HG03175 (cell line): ENCODE measurements at regions not wholly inside any gene's neighbourhood (a gene's known extent, or its start where the extent isn't known, plus 50 kb on each side); places are given as distances from the start of the nearest gene placed in this dataset.

Source experiments
- ATAC-seq: cut with Tn5 transposase; IDR thresholded peaks from one replicate; pipeline ENCODE4 v1.9.1; 2021; ENCODE audit warnings: mild to moderate bottlenecking, moderate library complexity; ENCODE audit not compliant: unreplicated experiment

GRCh38 chr5:128876569-128877382, 88.5 kb upstream of the SLC27A6 start:
- no peak for ATAC-seq

- ATAC-seq = no peak
These were observed 87.8 kb upstream of the SLC27A6 start for GRCh38 chr5:128877476-128877875.

GRCh38 chr5:128881502-128882018, 83.7 kb upstream of the SLC27A6 start:
- ATAC-seq = no peak

DNA sequence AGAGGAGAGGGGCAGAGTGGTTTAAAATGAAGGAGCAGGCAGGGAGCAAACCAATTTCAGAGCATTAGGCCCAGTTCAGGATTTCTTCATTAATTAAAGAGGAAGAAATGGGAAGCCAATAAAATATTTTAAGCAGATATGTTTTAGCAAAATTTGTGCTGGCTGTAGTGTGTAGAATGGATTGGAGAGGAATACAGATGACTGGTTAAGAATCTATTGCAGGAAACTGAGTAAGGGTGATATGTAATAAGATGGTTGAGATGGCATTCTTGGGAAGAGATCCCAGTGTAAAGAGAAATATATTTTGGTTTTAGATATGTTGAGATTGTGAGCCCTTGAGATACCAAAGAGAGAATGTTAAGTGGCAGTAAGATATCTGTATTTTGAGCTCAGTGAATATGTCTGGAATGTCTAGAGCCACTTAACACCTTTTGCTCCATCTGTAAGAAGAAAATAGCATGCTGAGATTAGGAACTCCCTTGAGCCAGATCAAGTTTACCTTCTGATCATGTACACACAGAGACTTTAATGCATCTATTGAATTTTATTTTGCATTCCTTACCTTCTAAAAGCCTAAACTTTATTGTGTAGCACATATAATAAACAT, 79.5 kb upstream of the SLC27A6 start:
- no peak for ATAC-seq

DNA sequence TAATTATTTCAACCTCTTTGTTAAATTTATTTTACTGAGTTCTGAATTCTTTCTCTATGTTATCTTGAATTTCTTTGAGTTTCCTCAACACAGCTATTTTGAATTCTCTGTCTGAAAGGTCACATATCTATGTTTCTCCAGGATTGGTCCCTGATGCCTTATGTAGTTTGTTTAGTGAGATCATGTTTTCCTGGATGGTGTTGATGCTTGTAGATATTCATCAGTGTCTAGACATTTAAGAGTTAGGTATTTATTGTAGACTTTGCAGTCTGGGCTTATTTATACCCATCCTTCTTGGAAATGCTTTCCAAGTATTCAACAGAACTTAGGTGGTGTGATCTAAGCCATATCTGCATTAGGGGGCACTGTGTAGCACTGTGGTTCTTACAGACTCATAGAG, 70.2 kb upstream of the SLC27A6 start:
- ATAC-seq = no peak

DNA sequence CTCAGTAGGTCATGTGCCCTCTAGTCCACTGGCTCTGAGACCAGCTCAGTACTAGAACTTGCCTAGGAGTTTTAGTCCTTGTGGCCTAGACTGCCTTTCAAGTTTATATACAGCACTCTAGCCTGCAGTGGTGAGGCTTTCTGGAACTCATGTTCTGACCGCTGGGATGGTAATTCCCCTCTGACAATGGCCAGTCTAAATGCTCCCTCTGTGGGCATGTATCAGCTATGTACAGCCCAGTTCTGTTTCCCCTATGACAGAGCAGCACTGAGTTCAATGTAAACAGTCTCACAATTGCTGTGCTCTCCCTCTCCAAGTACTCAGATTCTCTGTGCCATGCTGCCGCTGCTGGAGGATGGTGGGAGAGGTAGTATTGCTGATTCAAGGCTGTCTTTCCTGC, 68.6 kb upstream of the SLC27A6 start:
- ATAC-seq = no peak

DNA sequence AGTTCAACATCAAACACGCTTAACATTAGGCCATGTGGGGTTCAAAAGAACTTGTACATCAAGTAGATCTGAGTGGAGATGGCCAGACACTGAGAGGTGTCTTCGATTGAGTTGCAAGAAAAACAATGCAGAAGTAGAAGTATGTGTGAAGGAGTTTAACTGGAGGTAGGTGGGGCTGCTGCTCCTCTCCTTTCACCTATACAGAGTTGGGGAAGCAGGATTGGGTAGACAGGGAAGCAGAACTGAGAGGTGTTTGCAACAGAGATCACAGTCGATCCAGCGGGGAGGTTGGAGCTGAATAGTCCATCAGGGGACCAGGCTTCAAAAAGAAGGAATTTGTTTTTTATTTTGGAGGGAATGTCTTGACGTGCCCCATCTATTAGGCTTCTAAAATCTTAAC, 61.7 kb upstream of the SLC27A6 start:
- ATAC-seq = no peak

DNA sequence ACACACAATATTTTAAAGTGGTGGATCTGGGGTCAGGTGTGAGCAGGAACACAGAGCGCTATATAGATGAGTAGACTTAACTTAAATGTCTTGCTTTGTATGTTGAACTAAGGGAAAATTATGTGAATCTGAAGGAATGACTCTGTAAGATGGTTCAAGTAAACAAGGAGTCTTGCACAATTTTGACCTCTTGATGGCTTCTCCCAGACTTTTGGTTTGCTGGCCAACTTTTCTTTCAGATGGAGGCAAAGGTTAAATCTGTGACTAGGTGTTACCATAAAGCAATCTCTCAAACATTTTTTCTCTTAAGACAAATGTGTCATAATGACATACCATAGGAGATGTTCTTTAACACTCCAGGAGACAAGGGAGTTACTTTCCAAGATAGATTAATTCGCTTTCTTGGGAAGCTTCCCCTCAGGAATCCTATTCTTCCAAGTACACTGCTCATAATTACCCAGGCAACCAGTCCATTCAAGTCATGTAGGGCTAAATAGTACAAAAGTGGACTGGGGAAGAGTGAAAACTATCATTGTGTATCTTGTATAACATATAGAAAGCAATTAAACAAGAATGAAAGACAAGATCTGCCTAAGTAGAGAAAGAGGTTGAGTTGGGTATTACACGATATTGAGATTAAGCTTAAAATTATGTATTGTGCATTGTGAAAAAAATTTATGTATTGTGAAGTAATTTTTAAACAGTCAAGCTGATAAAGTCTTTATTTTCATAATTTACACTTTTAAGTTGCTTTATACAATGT, 60.3 kb upstream of the SLC27A6 start:
- no peak for ATAC-seq

DNA sequence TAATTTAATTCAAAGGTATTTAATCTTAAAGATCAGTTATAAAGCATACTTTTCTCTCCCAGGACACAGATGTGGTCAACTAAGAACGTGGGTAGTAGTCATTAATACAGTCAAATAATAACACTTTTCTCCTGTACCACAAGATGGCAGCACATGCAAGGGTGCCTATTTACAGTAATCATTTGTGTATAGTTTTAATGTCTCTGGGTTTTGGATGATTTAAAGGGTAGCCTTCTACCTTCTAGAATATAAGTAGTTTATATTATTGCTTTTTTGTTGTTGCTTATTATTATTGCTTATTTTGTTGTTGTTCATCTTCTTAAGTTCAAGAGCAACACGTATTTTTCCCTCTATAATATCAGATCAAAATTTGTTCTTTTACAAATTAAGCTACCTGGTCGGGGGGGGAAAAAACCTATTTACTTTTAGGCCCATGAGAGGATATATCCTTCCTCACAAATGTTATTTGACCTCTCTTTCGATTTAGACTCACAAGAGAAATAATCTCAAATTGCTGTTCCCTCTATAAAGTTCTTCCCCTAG, 59.6 kb upstream of the SLC27A6 start:
- ATAC-seq = peak; percentile 90

DNA sequence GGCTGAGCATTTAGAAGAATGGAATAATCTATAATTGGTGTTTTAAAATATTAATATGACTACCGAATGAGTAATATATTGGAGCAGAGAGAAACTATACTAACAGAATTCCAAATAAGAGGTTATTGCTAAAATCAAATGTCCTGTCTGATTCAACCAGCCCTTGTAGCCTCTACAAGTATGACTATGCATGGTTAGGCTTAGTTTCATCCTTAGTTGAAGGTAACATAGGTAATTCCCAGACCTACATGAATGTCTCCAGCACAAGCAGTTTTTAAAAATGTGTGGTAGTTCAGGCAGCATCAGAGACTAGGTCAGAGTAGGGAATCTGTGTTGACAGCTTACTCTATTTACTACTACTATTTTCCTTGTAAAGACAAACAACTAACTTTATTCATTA, 51.7 kb upstream of the SLC27A6 start:
- ATAC-seq = peak; percentile 46
